Kidney (tissue), 13 donors: ENCODE measurements at regions not wholly inside any gene's neighbourhood (a gene's known extent, or its start where the extent isn't known, plus 50 kb on each side); places are given as distances from the start of the nearest gene placed in this dataset.

Source experiments
- DNase-seq, 5 donors: peaks; one replicate each; pipeline ENCODE4 v3.0.0-alpha.2; 2013 to 2020
- FAIRE-seq: peaks from 2 replicates; lab custom pipeline; 2012; peaks lifted over from hg19 to GRCh38; lab: Jason Lieb, UNC
- H3K27ac ChIP-seq, 2 donors: one replicate each; pipeline ENCODE4 v1.7.0; 2013; ENCODE audit warnings: low read depth in 2 of 2, low read length in 2 of 2, inconsistent platforms in 1 of 2
- H3K27me3 ChIP-seq: one replicate; pipeline ENCODE4 v1.7.1; 2013; ENCODE audit warnings: low read length, inconsistent platforms; ENCODE audit not compliant: control insufficient read depth, insufficient read depth
- H3K36me3 ChIP-seq, 3 donors: one replicate each; pipeline versions ENCODE4 v1.7.0 to v1.7.1; 2013; ENCODE audit warnings: low read length in 3 of 3, control low read depth in 1 of 3, inconsistent platforms in 1 of 3; ENCODE audit not compliant: insufficient read depth in 3 of 3, control insufficient read depth in 2 of 3
- H3K4me1 ChIP-seq, 3 donors: one replicate each; pipeline versions ENCODE4 v1.7.0 to v1.7.1; 2013; ENCODE audit warnings: low read length in 3 of 3, inconsistent platforms in 1 of 3, low read depth in 1 of 3; ENCODE audit not compliant: control insufficient read depth in 2 of 3, insufficient read depth in 2 of 3
- H3K4me3 ChIP-seq, 3 donors: one replicate each; pipeline versions ENCODE4 v1.7.0 to v1.8.1; 2013; ENCODE audit warnings: low read length in 3 of 3, control low read depth in 1 of 3, inconsistent platforms in 1 of 3
- H3K9ac ChIP-seq, 3 donors: one replicate each; pipeline versions ENCODE4 v1.7.0 to v1.7.1; 2013; ENCODE audit warnings: low read length in 3 of 3, control low read depth in 1 of 3, inconsistent platforms in 1 of 3
- H3K9me3 ChIP-seq, 3 donors: one replicate each; pipeline versions ENCODE4 v1.7.0 to v1.7.1; 2013; ENCODE audit warnings: low read length in 3 of 3, control low read depth in 1 of 3, inconsistent platforms in 1 of 3; ENCODE audit not compliant: control insufficient read depth in 2 of 3, insufficient read depth in 1 of 3
- CTCF ChIP-seq: IDR thresholded peaks from 3 replicates; pipeline ENCODE4 v1.5.1; 2012; ENCODE audit warnings: mild to moderate bottlenecking, moderate library complexity, borderline replicate concordance; ENCODE audit not compliant: insufficient read depth; ENCODE audit errors: extremely low read depth
- intact Hi-C: fragments of 100-400 bp; cut with DNase I; formaldehyde crosslinking; loops from one replicate; pipeline ENCODE4 v1.11.1; 2022
- donor health status: control.
- donor health status: control.
- donor health status: control.
- donor health status: control.
- donor health status: control.
- donor health status: DM: yes; HTN: yes; CAD: no.
- donor health status: Normal renal cell carcinoma (clear cell type).

GRCh38 chr13:65188721-65189120, 2041.4 kb downstream of the PCDH9 start:
- intact Hi-C loops: no loop called here

GRCh38 chr13:65168026-65168425, 2062.1 kb downstream of the PCDH9 start:
- H3K4me3 ChIP-seq: no peak overlapping the region
- H3K36me3 ChIP-seq: no peaks in the 10 kb centered on the region
- no peaks in the 10 kb centered on the region for H3K27me3 ChIP-seq
- intact Hi-C loops: no loop called here
- H3K27ac ChIP-seq: no peak overlapping the region
- H3K4me1 ChIP-seq: no peaks in the 10 kb centered on the region
- peak in 1 of 5 donors; percentile 9 for DNase-seq
- FAIRE-seq: no peak
- H3K9me3 ChIP-seq: no peaks in the 10 kb centered on the region
- no peak for TF ChIP-seq CTCF
- no peak overlapping the region for H3K9ac ChIP-seq

More at GRCh38 chr13:65188721-65189120, 2041.4 kb downstream of the PCDH9 start:
- Histone ChIP-seq H3K4me1 (no peaks in the 10 kb centered on the region), H3K9me3 (no peaks in the 10 kb centered on the region), H3K9ac (no peak overlapping the region), H3K27ac (no peak overlapping the region), H3K4me3 (no peak overlapping the region), H3K27me3 (no peaks in the 10 kb centered on the region), H3K36me3 (no peaks in the 10 kb centered on the region)
- no peak for TF ChIP-seq CTCF
- FAIRE-seq (no peak), DNase-seq (no peak)

- no peaks in the 10 kb centered on the region for H3K27me3 ChIP-seq
- no peaks in the 10 kb centered on the region for H3K9me3 ChIP-seq
- no peak overlapping the region for H3K4me3 ChIP-seq
- H3K27ac ChIP-seq: no peak overlapping the region
- no peaks in the 10 kb centered on the region for H3K36me3 ChIP-seq
- DNase-seq: no peak
- intact Hi-C loops: no loop called here
- no peak for FAIRE-seq
- H3K4me1 ChIP-seq: no peaks in the 10 kb centered on the region
- no peak for TF ChIP-seq CTCF
- no peak overlapping the region for H3K9ac ChIP-seq
These were observed 2063.5 kb downstream of the PCDH9 start for GRCh38 chr13:65166675-65167074.

GRCh38 chr13:65159803-65160202, 2070.3 kb downstream of the PCDH9 start:
- H3K4me3 ChIP-seq: no peak overlapping the region
- FAIRE-seq (peak; percentile 78), DNase-seq (no peak)
- H3K36me3 ChIP-seq: no peaks in the 10 kb centered on the region
- no peaks in the 10 kb centered on the region for H3K4me1 ChIP-seq
- H3K9me3 ChIP-seq: no peaks in the 10 kb centered on the region
- no peaks in the 10 kb centered on the region for H3K27me3 ChIP-seq
- intact Hi-C loops: no loop called here
- TF ChIP-seq CTCF: no peak
- no peak overlapping the region for H3K9ac ChIP-seq
- no peak overlapping the region for H3K27ac ChIP-seq
